ENCODE measurements at regions not wholly inside any gene's neighbourhood (a gene's known extent, or its start where the extent isn't known, plus 50 kb on each side); places are given as distances from the start of the nearest gene placed in this dataset.

DNA sequence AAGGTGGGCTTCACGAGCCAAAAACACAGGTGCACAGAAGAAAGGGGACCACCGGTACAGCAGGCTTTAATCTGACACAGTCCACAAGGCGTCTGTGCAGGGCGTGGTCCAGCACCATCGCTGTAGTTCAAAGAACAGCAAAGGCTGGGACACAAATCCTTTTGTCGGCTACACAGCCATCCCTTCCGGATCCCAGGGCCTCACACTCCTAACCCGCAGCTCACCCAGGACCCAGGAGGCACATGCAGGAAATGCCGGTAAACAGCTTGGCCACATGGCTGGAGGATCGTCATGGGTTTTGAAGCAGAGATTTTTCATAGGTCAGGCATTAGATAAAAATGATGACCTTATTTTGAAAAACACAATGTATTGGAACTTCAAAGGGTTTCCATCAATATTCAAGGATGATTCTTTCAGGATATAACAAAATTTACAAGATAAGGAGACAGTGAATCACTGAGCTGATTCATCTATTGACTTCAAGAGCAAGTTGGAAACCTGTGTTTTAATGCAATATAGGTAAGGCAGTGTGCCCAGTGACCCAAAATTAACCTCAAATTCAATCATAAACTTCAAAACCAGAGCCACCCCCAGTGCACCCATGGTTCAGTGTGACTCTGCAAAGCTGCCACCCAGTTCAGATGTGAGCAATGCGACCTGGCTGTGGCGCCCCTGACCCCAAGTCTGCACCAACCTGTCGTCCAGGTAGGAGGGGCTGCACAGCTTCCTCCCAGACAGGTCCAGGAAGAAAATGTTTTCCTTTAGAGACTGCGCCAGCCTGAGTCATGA is 74.4 kb downstream of the TMEM18 start:
- 76 to 77% methylated on average over 11 to 14 of the region's 14 CpGs for WGBS, 2 donors
- Histone ChIP-seq H3K4me1 (no peaks in the 10 kb centered on the region), H3K27ac (no peak overlapping the region), H3K4me3 (no peak overlapping the region), H3K27me3 (no peaks in the 10 kb centered on the region), H3K36me3 (replicated peaks in 1 of 2; ENCODE audit: insufficient read depth in 1 of 2, low read depth in 2 of 2) (no peaks in the 10 kb centered on the region), H3K9me3 (no peaks in the 10 kb centered on the region)
- ATAC-seq, result no peak
- DNase-seq, result no peak
- intact Hi-C loops (cut with DNase I), result no loop called here
- no peak for TF ChIP-seq POLR2A (IDR thresholded peaks at IDR 0.05)
- no peak for TF ChIP-seq CTCF (IDR thresholded peaks at IDR 0.05)

DNA sequence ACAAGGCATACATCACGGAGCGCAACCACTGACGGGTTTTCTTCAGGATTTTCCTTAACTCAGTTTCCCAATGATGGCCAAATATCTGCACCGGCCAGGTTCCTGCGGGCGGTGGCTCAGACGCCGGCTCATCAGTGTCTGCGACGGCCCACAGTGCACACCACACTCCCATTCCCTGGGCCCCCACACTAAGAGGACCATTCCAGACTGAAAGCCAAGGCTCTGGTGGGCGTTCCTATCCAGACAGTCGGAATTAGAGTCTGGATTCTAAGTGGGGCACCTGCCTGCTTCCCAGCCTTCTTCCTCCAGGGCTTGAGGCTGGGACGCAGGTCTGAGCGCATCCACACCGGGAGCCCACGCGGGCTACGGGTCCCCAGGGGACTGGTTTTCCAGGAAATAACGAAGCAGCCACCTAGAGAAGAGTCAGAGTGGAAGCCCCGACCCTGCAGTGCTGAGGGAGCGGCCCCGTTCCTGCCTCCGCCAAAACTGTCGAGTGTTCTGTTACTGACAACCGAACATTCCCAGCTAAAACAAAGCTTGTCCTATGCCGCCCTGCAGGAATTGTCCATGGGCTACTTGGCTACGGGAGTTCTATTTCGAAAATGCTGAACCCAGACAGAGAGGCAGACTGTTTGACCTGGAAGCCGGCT is 75.3 kb downstream of the TMEM18 start:
- WGBS, 2 donors, result 79 to 87% methylated on average over 27 to 29 of the region's 29 CpGs
- Histone ChIP-seq H3K4me1 (no peaks in the 10 kb centered on the region), H3K27ac (no peak overlapping the region), H3K9me3 (no peaks in the 10 kb centered on the region), H3K4me3 (no peak overlapping the region), H3K36me3 (replicated peaks in 1 of 2; ENCODE audit: insufficient read depth in 1 of 2, low read depth in 2 of 2) (no peaks in the 10 kb centered on the region), H3K27me3 (no peaks in the 10 kb centered on the region)
- ATAC-seq (no peak), DNase-seq (no peak)
- intact Hi-C loops (cut with DNase I), result no loop called here
- TF ChIP-seq POLR2A (IDR thresholded peaks at IDR 0.05) (no peak), CTCF (IDR thresholded peaks at IDR 0.05) (no peak)

GRCh38 chr2:601387-601698 is 75.9 kb downstream of the TMEM18 start:
- TF ChIP-seq POLR2A (IDR thresholded peaks at IDR 0.05), result no peak
- no peak for TF ChIP-seq CTCF (IDR thresholded peaks at IDR 0.05)
- 65 to 76% methylated on average over 10 of the region's 10 CpGs for WGBS, 2 donors
- no peak for ATAC-seq
- no peak for DNase-seq
- Histone ChIP-seq H3K36me3 (replicated peaks in 1 of 2; ENCODE audit: insufficient read depth in 1 of 2, low read depth in 2 of 2) (no peaks in the 10 kb centered on the region), H3K9me3 (no peaks in the 10 kb centered on the region), H3K4me3 (no peak overlapping the region), H3K4me1 (no peaks in the 10 kb centered on the region), H3K27ac (no peak overlapping the region), H3K27me3 (no peaks in the 10 kb centered on the region)
- intact Hi-C loops (cut with DNase I), result no loop called here

- 78 to 85% methylated on average over 15 to 23 of the region's 23 CpGs for WGBS, 2 donors
- Histone ChIP-seq H3K27ac (no peak overlapping the region), H3K27me3 (no peaks in the 10 kb centered on the region), H3K9me3 (no peaks in the 10 kb centered on the region), H3K4me1 (no peaks in the 10 kb centered on the region), H3K36me3 (replicated peaks in 1 of 2; ENCODE audit: insufficient read depth in 1 of 2, low read depth in 2 of 2) (no peaks in the 10 kb centered on the region), H3K4me3 (no peak overlapping the region)
- TF ChIP-seq CTCF (IDR thresholded peaks at IDR 0.05), result no peak
- TF ChIP-seq POLR2A (IDR thresholded peaks at IDR 0.05), result no peak
- DNase-seq, result no peak
- no peak for ATAC-seq
- intact Hi-C loops (cut with DNase I), result no loop called here
These were observed 76.4 kb downstream of the TMEM18 start for GRCh38 chr2:600542-601386.

All from body of pancreas (tissue), 4 donors.